A549 (cell line): ENCODE measurements at regions not wholly inside any gene's neighbourhood (a gene's known extent, or its start where the extent isn't known, plus 50 kb on each side); places are given as distances from the start of the nearest gene placed in this dataset.

ENCODE experiments used
- ATAC-seq, 2 experiments: fragments of 200-7000 bp in 1 of 2; fragments of >200 bp in 1 of 2; cut with Nextera tagmentation in 1 of 2; cut with Tn5 transposase in 1 of 2; 3 replicates each; pipeline versions ENCODE4 v1.8.0 to v1.9.1; 2018 to 2020; ENCODE audit warnings: mild to moderate bottlenecking in 1 of 2, moderate library complexity in 1 of 2
- CTCF ChIA-PET: fragments of 300-600 bp; sonication (Branson Sonifier 250); formaldehyde crosslinking; extraction: SDS; loops from one replicate; lab custom pipeline; 2021; ENCODE audit warnings: antibody characterized with exemption, inconsistent platforms; lab: Yijun Ruan, JAX
- POLR2A ChIA-PET: fragments of 350-600 bp; formaldehyde crosslinking; extraction: SDS; loops from one replicate; lab custom pipeline; 2021; ENCODE audit warnings: antibody characterized with exemption, inconsistent platforms; lab: Yijun Ruan, JAX
- DNase-seq, 2 experiments: peaks; one replicate each; pipeline versions ENCODE4 v3.0.0 to v3.0.0-alpha.2; 2011 to 2016; ENCODE audit warnings: low read depth in 1 of 2, low spot score in 1 of 2
- FAIRE-seq: peaks from 2 replicates; lab custom pipeline; 2011; peaks lifted over from hg19 to GRCh38; lab: Jason Lieb, UNC
- H3K27ac ChIP-seq, 2 experiments: fragments of >200 bp; sonication (Bioruptor Twin); formaldehyde crosslinking; 3 replicates each; pipeline ENCODE4 v1.5.1; 2016 to 2017
- H3K4me1 ChIP-seq: fragments of >200 bp; sonication (Bioruptor Twin); formaldehyde crosslinking; 3 replicates; pipeline ENCODE4 v1.6.1; 2016
- H3K4me2 ChIP-seq: fragments of >200 bp; sonication (Bioruptor Twin); formaldehyde crosslinking; 3 replicates; pipeline ENCODE4 v1.6.1; 2016
- H3K4me3 ChIP-seq: fragments of >200 bp; sonication (Bioruptor Twin); formaldehyde crosslinking; 3 replicates; pipeline ENCODE4 v1.5.1; 2016
- H3K9me3 ChIP-seq: fragments of >200 bp; sonication (Bioruptor Twin); formaldehyde crosslinking; 3 replicates; pipeline ENCODE4 v1.6.1; 2016
- BHLHE40 ChIP-seq: IDR thresholded peaks from 2 replicates; pipeline ENCODE4 v1.6.1; 2012; ENCODE audit warnings: low read depth, low read length, inconsistent platforms
- CBX2 ChIP-seq: fragments of 200-600 bp; sonication (generic); IDR thresholded peaks from 2 replicates; pipeline ENCODE4 v1.6.1; 2016; ENCODE audit warnings: low read depth, mild to moderate bottlenecking, borderline replicate concordance
- CBX8 ChIP-seq: fragments of 200-600 bp; sonication (generic); IDR thresholded peaks from 2 replicates; pipeline ENCODE4 v1.6.1; 2016
- CEBPB ChIP-seq, 2 experiments: fragments of >200 bp in 1 of 2; sonication (Bioruptor Twin) in 1 of 2; formaldehyde crosslinking in 1 of 2; IDR thresholded peaks; 2 replicates each; pipeline ENCODE4 v1.6.1; 2012 to 2016
- CHD2 ChIP-seq: fragments of 150-350 bp; IDR thresholded peaks from 2 replicates; pipeline ENCODE4 v1.6.1; 2014; ENCODE audit warnings: low read length; ENCODE audit not compliant: partially characterized antibody
- CHD4 ChIP-seq: fragments of 200-600 bp; sonication (generic); IDR thresholded peaks from 2 replicates; pipeline ENCODE4 v1.6.1; 2016; ENCODE audit warnings: antibody characterized with exemption, mild to moderate bottlenecking, borderline replicate concordance
- EHMT2 ChIP-seq: fragments of 200-600 bp; sonication (generic); IDR thresholded peaks from 2 replicates; pipeline ENCODE4 v1.6.1; 2016; ENCODE audit warnings: antibody characterized with exemption, low read depth, mild to moderate bottlenecking, moderate library complexity
- HEYL ChIP-seq: fragments of 250-450 bp; sonication (Bioruptor Pico); IDR thresholded peaks from 2 replicates; pipeline ENCODE4 v1.8.0; 2021; ENCODE audit warnings: mild to moderate bottlenecking, moderate library complexity
- HOXA7 ChIP-seq: fragments of 250-450 bp; sonication (Bioruptor Pico); IDR thresholded peaks from 2 replicates; pipeline ENCODE4 v1.5.0; 2020; ENCODE audit warnings: mild to moderate bottlenecking, moderate library complexity
- HOXB13 ChIP-seq: fragments of 250-450 bp; sonication (Bioruptor Pico); IDR thresholded peaks from 2 replicates; pipeline ENCODE4 v1.5.0; 2020; ENCODE audit warnings: low read depth, mild to moderate bottlenecking, moderate library complexity
- MAFK ChIP-seq: fragments of 450-650 bp; IDR thresholded peaks from 2 replicates; pipeline ENCODE4 v1.6.1; 2014; ENCODE audit not compliant: partially characterized antibody
- MAZ ChIP-seq: fragments of 150-350 bp; IDR thresholded peaks from 2 replicates; pipeline ENCODE4 v1.6.1; 2014; ENCODE audit warnings: antibody characterized with exemption, low read depth, low read length, borderline replicate concordance
- NFE2L2 ChIP-seq: fragments of 150-350 bp; conservative IDR thresholded peaks from 2 replicates; pipeline ENCODE4 v1.6.1; 2014; ENCODE audit warnings: low read length
- RAD21 ChIP-seq, 2 experiments: fragments of >200 bp in 1 of 2; sonication (Bioruptor Twin) in 1 of 2; formaldehyde crosslinking in 1 of 2; IDR thresholded peaks in 1 of 2; conservative IDR thresholded peaks in 1 of 2; 2 replicates in 1 of 2; 3 replicates in 1 of 2; pipeline ENCODE4 v1.6.1; 2012 to 2018; ENCODE audit warnings: inconsistent platforms in 1 of 2
- RNF2 ChIP-seq: fragments of 200-600 bp; sonication (generic); IDR thresholded peaks from 2 replicates; pipeline ENCODE4 v1.6.1; 2016; ENCODE audit warnings: low read depth, mild to moderate bottlenecking, antibody characterized with exemption, moderate library complexity, borderline replicate concordance
- SREBF2 ChIP-seq: fragments of 450-650 bp; IDR thresholded peaks from 2 replicates; pipeline ENCODE4 v1.6.1; 2014; ENCODE audit warnings: mild to moderate bottlenecking, moderate library complexity
- TP53 ChIP-seq: fragments of 250-450 bp; sonication (Bioruptor Pico); IDR thresholded peaks from 2 replicates; pipeline ENCODE4 v1.5.0; 2021; ENCODE audit warnings: mild to moderate bottlenecking, moderate library complexity
- ZC3H11A ChIP-seq: fragments of 450-650 bp; IDR thresholded peaks from 2 replicates; pipeline ENCODE4 v1.6.1; 2014; ENCODE audit warnings: antibody characterized with exemption, mild to moderate bottlenecking
- ZFP36 ChIP-seq: fragments of 450-650 bp; IDR thresholded peaks from 2 replicates; pipeline ENCODE4 v1.6.1; 2014; ENCODE audit warnings: borderline replicate concordance; ENCODE audit not compliant: partially characterized antibody
- ZNF302 ChIP-seq: fragments of 250-450 bp; sonication (Bioruptor Pico); IDR thresholded peaks from 2 replicates; pipeline ENCODE4 v1.9.0; 2021; ENCODE audit warnings: inconsistent platforms, mild to moderate bottlenecking, moderate library complexity
- WGBS: methylation state at CpG from one replicate; pipeline ENCODE4 v1.1.6; 2017; ENCODE audit errors: missing lambda C conversion rate; 5-methylcytosine and 5-hydroxymethylcytosine counted together
- TF ChIP-seq, protein P1 (sequence below): fragments of 250-450 bp; sonication (Bioruptor Pico); IDR thresholded peaks from 2 replicates; pipeline ENCODE4 v1.5.0; 2021; ENCODE audit warnings: mild to moderate bottlenecking, moderate library complexity, borderline replicate concordance
- TF ChIP-seq, protein P2 (sequence below): fragments of >200 bp; sonication (Bioruptor Twin); formaldehyde crosslinking; IDR thresholded peaks from 3 replicates; pipeline ENCODE4 v1.6.1; 2016

DNA sequence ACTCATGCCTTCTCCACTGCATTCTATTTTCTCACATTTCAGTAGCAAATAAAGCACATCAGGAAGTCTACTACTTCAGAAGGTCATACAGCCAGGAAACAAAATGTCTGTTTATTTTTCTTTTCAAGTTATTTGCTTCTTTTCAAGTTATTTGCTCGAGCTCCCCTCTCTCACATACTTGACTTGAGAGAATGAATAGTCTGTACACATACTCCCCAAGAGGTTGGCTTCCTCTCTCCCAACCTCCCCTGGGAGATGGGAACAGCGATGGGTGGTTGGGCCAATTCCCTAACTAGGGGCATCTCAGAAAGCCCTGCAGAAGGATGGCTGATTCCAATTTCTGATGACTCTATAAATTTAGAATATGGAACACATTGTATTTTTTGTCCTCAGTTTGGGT, 64.7 kb upstream of the PTPN13 start:
- ATAC-seq (no peak), DNase-seq (no peak), FAIRE-seq (no peak)
- Histone ChIP-seq H3K4me3 (no peak overlapping the region), H3K4me2 (no peak overlapping the region), H3K4me1 (no peaks in the 10 kb centered on the region), H3K27ac (no peak overlapping the region), H3K9me3 (no peaks in the 10 kb centered on the region; the same call in 2 of the 3 replicates)
- ChIA-PET CTCF (no interaction called here), POLR2A (no interaction called here)
- TF ChIP-seq CHD4 = no peak
- 35% methylated on average over 2 of the region's 2 CpGs for WGBS

DNA sequence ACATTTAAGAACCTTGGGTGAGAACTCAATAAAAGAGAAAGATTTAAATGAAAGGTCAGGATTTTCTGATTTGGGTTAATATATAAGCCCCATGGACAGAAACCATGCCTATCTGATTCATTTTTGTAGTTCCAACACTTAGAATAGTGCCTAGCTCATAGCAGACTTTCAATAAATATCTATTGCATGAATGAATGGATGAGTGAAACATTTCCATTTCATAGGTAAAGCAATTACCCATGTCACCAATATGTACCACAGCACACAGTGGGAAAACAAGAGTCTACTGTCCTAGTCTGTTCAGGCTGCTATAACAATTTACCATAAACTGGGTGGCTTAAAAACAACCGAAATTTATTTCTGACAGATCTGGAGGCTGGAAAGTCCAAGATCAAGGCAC, 63.9 kb upstream of the PTPN13 start:
- CTCF ChIA-PET = no interaction called here
- ATAC-seq = no peak
- H3K27ac ChIP-seq = no peak overlapping the region
- no peak for DNase-seq
- POLR2A ChIA-PET = no interaction called here
- whole genome bisulfite sequencing = 37% methylated on average over 1 of the region's 1 CpG
- H3K4me2 ChIP-seq = no peak overlapping the region
- H3K9me3 ChIP-seq = no peaks in the 10 kb centered on the region; the same call in 2 of the 3 replicates
- no peak for FAIRE-seq
- TF ChIP-seq ZNF302 = no peak
- no peak for TF ChIP-seq CBX2
- no peak for TF ChIP-seq RNF2
- TF ChIP-seq NFE2L2 = no peak
- TF ChIP-seq, protein P1, sequence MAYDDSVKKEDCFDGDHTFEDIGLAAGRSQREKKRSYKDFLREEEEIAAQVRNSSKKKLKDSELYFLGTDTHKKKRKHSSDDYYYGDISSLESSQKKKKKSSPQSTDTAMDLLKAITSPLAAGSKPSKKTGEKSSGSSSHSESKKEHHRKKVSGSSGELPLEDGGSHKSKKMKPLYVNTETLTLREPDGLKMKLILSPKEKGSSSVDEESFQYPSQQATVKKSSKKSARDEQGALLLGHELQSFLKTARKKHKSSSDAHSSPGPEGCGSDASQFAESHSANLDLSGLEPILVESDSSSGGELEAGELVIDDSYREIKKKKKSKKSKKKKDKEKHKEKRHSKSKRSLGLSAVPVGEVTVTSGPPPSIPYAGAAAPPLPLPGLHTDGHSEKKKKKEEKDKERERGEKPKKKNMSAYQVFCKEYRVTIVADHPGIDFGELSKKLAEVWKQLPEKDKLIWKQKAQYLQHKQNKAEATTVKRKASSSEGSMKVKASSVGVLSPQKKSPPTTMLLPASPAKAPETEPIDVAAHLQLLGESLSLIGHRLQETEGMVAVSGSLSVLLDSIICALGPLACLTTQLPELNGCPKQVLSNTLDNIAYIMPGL = no peak
- no peak for TF ChIP-seq MAFK
- TF ChIP-seq HOXB13 (CRISPR knock-in tag) = no peak
- no peak for TF ChIP-seq SREBF2
- no peak for TF ChIP-seq HEYL (CRISPR knock-in tag)
- TF ChIP-seq BHLHE40 = no peak
- TF ChIP-seq MAZ = no peak
- TF ChIP-seq EHMT2 = no peak
- no peak for TF ChIP-seq RAD21 (conservative IDR thresholded peaks at IDR 0.05 in 1 of 2, IDR thresholded peaks at IDR 0.05 in 1 of 2)
- TF ChIP-seq, protein P2, sequence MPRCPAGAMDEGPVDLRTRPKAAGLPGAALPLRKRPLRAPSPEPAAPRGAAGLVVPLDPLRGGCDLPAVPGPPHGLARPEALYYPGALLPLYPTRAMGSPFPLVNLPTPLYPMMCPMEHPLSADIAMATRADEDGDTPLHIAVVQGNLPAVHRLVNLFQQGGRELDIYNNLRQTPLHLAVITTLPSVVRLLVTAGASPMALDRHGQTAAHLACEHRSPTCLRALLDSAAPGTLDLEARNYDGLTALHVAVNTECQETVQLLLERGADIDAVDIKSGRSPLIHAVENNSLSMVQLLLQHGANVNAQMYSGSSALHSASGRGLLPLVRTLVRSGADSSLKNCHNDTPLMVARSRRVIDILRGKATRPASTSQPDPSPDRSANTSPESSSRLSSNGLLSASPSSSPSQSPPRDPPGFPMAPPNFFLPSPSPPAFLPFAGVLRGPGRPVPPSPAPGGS = no peak
- no peak for TF ChIP-seq ZC3H11A
- no peak for TF ChIP-seq CEBPB (IDR thresholded peaks at IDR 0.05)
- TF ChIP-seq ZFP36 = no peak
- TF ChIP-seq, all 56 proteins: peak for 0
- H3K4me3 ChIP-seq = no peak overlapping the region
- no peaks in the 10 kb centered on the region for H3K4me1 ChIP-seq

DNA sequence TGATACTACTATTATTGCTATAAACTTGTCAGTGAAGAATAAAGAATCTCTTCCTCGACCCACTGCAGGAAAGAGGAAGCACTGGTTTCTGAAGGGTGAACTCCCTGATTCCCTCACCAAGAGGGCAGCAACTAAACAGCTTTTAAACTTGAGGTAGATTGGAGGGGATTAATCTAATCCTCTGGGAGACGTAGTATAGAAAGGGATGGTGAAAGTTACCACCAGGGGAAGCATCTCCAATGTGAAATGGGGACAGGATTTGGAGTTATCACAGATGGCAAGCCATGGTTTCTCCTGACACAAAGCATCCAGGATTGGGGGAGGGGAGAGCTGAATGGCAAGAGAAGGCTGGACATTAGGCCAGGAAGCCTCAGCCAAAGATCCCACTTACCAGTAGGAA, 62.7 kb upstream of the PTPN13 start:
- 63% methylated on average over 2 of the region's 2 CpGs for WGBS
- CTCF ChIA-PET = interaction anchor here (1.4 kb wide), 1 partner anchor 12 kb away, joined by 3 read pairs; no protein-coding TSS in a partner anchor
- no peak for ATAC-seq

More for the DNA sequence above, 62.7 kb upstream of the PTPN13 start:
- H3K27ac ChIP-seq = no peak overlapping the region
- POLR2A ChIA-PET = no interaction called here
- TF ChIP-seq CHD2 (no peak), MAZ (no peak), ZC3H11A (no peak), HEYL (CRISPR knock-in tag) (no peak), CBX8 (no peak), TP53 (CRISPR knock-in tag) (no peak), HOXA7 (CRISPR knock-in tag) (no peak)
- H3K4me2 ChIP-seq = no peak overlapping the region
- FAIRE-seq = no peak
- H3K9me3 ChIP-seq = no peaks in the 10 kb centered on the region; the same call in 2 of the 3 replicates
- no peaks in the 10 kb centered on the region for H3K4me1 ChIP-seq
- DNase-seq = no peak
- H3K4me3 ChIP-seq = no peak overlapping the region
